CD14-positive monocyte (primary cell): ENCODE measurements at regions not wholly inside any gene's neighbourhood (a gene's known extent, or its start where the extent isn't known, plus 50 kb on each side); places are given as distances from the start of the nearest gene placed in this dataset.

Experiments
- DNase-seq, 3 donors: peaks; one replicate each; pipeline ENCODE4 v3.0.0-alpha.2; 2011 to 2022
- H2AFZ ChIP-seq: 2 replicates; pipeline ENCODE4 v1.6.0; 2012; ENCODE audit warnings: mild to moderate bottlenecking, low read depth, low read length, inconsistent platforms; ENCODE audit not compliant: insufficient read depth, poor library complexity, severe bottlenecking
- H3K27ac ChIP-seq, 2 donors: 1 replicate in 1 of 2; 2 replicates in 1 of 2; pipeline ENCODE4 v1.5.1; 2012 to 2013; ENCODE audit warnings: low read length in 2 of 2, control low read depth in 1 of 2, inconsistent platforms in 1 of 2, low read depth in 1 of 2, mild to moderate bottlenecking in 1 of 2
- H3K27me3 ChIP-seq, 2 donors: one replicate each; pipeline versions ENCODE4 v1.6.0 to v1.6.1; 2011 to 2013; ENCODE audit warnings: low read length in 2 of 2; ENCODE audit not compliant: control insufficient read depth in 2 of 2, insufficient read depth in 2 of 2
- H3K36me3 ChIP-seq, 2 donors: replicated peaks in 1 of 2; 1 replicate in 1 of 2; 2 replicates in 1 of 2; pipeline versions ENCODE4 v1.5.1 to v1.6.1; 2012 to 2013; ENCODE audit warnings: low read length in 2 of 2, control low read depth in 1 of 2, inconsistent platforms in 1 of 2, mild to moderate bottlenecking in 1 of 2; ENCODE audit not compliant: insufficient read depth in 2 of 2, control insufficient read depth in 1 of 2
- H3K4me1 ChIP-seq, 2 donors: 1 replicate in 1 of 2; 2 replicates in 1 of 2; pipeline versions ENCODE4 v1.5.1 to v1.6.1; 2012 to 2013; ENCODE audit warnings: low read length in 2 of 2, control low read depth in 1 of 2, inconsistent platforms in 1 of 2, mild to moderate bottlenecking in 1 of 2, moderate library complexity in 1 of 2; ENCODE audit not compliant: insufficient read depth in 2 of 2, control insufficient read depth in 1 of 2
- H3K4me2 ChIP-seq: replicated peaks from 2 replicates; pipeline ENCODE3; 2012; ENCODE audit warnings: low read length, moderate library complexity, mild to moderate bottlenecking; ENCODE audit not compliant: poor library complexity, severe bottlenecking; ENCODE audit errors: extremely low read depth
- H3K4me3 ChIP-seq, 3 experiments: fragments of 200-600 bp in 1 of 3; sonication (generic) in 1 of 3; replicated peaks in 1 of 3; 1 replicate in 2 of 3; 2 replicates in 1 of 3; pipeline ENCODE4 v1.5.1; 2011 to 2013; ENCODE audit warnings: low read length in 3 of 3, mild to moderate bottlenecking in 3 of 3, control low read depth in 2 of 3, low read depth in 2 of 3, inconsistent platforms in 1 of 3, moderate library complexity in 1 of 3
- H3K79me2 ChIP-seq: 2 replicates; pipeline ENCODE4 v1.6.0; 2012; ENCODE audit warnings: mild to moderate bottlenecking, control low read depth, inconsistent platforms, low read length, moderate library complexity; ENCODE audit not compliant: insufficient read depth
- H3K9ac ChIP-seq: 2 replicates; pipeline ENCODE4 v1.6.0; 2017; ENCODE audit warnings: low read length, mild to moderate bottlenecking; ENCODE audit not compliant: insufficient read depth, poor library complexity, severe bottlenecking
- H3K9me3 ChIP-seq, 2 donors: replicated peaks in 1 of 2; 1 replicate in 1 of 2; 2 replicates in 1 of 2; pipeline versions ENCODE4 v1.5.1 to v1.6.1; 2012 to 2013; ENCODE audit warnings: low read length in 2 of 2, control low read depth in 1 of 2; ENCODE audit not compliant: control insufficient read depth in 1 of 2, insufficient read depth in 1 of 2
- H4K20me1 ChIP-seq: 2 replicates; pipeline ENCODE4 v1.6.0; 2012; ENCODE audit warnings: mild to moderate bottlenecking, low read length, control low read depth, moderate library complexity; ENCODE audit not compliant: insufficient read depth
- H3K27ac Mint-ChIP-seq, 7 donors: one replicate each; pipeline ENCODE4 v1.8.0; 2020; ENCODE audit warnings: mild to moderate bottlenecking in 7 of 7, mixed read lengths in 7 of 7, moderate library complexity in 6 of 7, inconsistent platforms in 2 of 7
- H3K27me3 Mint-ChIP-seq, 3 donors: one replicate each; pipeline ENCODE4 v1.8.0; 2021 to 2022; ENCODE audit warnings: low read depth in 3 of 3, mild to moderate bottlenecking in 3 of 3, mixed read lengths in 3 of 3, moderate library complexity in 3 of 3, inconsistent platforms in 1 of 3
- H3K36me3 Mint-ChIP-seq, 2 donors: one replicate each; pipeline ENCODE4 v1.8.0; 2020; ENCODE audit warnings: mixed read lengths in 2 of 2, inconsistent platforms in 1 of 2, mild to moderate bottlenecking in 1 of 2
- H3K4me1 Mint-ChIP-seq: one replicate; pipeline ENCODE4 v1.8.0; 2020; ENCODE audit warnings: mild to moderate bottlenecking, mixed read lengths
- H3K4me3 Mint-ChIP-seq, 2 donors: one replicate each; pipeline ENCODE4 v1.8.0; 2020; ENCODE audit warnings: mild to moderate bottlenecking in 2 of 2, mixed read lengths in 2 of 2, moderate library complexity in 1 of 2
- H3K9me3 Mint-ChIP-seq, 7 donors: one replicate each; pipeline ENCODE4 v1.8.0; 2020 to 2022; ENCODE audit warnings: mixed read lengths in 7 of 7, mild to moderate bottlenecking in 6 of 7, moderate library complexity in 6 of 7, inconsistent platforms in 2 of 7
- CTCF ChIP-seq: fragments of 200-600 bp; IDR thresholded peaks from one replicate; pipeline ENCODE4 v1.8.0; 2022; ENCODE audit warnings: antibody characterized with exemption, mild to moderate bottlenecking
- WGBS: methylation state at CpG from one replicate; pipeline ENCODE4 v1.1.5; 2013; ENCODE audit warnings: missing lambda C conversion rate; ENCODE audit not compliant: insufficient coverage; 5-methylcytosine and 5-hydroxymethylcytosine counted together
- intact Hi-C, 2 donors: fragments of 100-400 bp; cut with micrococcal nuclease; formaldehyde crosslinking; loops; one replicate each; pipeline versions ENCODE4 v1.15.0 to v1.15.1; 2023

- 100% methylated on average over 1 of the region's 2 CpGs for WGBS
- Histone ChIP-seq H3K9ac (no peak overlapping the region), H3K27me3 (no peaks in the 10 kb centered on the region), H3K79me2 (no peaks in the 10 kb centered on the region), H3K4me3 (no peak overlapping the region), H2AFZ (no peak overlapping the region), H3K27ac (no peak overlapping the region), H3K4me2 (no peak overlapping the region), H3K36me3 (no peaks in the 10 kb centered on the region), H3K9me3 (no peaks in the 10 kb centered on the region), H3K4me1 (no peaks in the 10 kb centered on the region), H4K20me1 (no peaks in the 10 kb centered on the region)
- no peak overlapping the region for H3K27ac Mint-ChIP-seq
- H3K4me1 Mint-ChIP-seq = no peaks in the 10 kb centered on the region
- TF ChIP-seq CTCF = no peak
- intact Hi-C loops = no loop called here
- peaks cover 0 to 3% (median 0%) of the 10 kb centered on the region in 7 donors for H3K9me3 Mint-ChIP-seq
- no peak for DNase-seq
- H3K27me3 Mint-ChIP-seq = no peaks in the 10 kb centered on the region
- H3K4me3 Mint-ChIP-seq = no peak overlapping the region
- H3K36me3 Mint-ChIP-seq = no peaks in the 10 kb centered on the region
These were observed 192.1 kb upstream of the DOK6 start for GRCh38 chr18:69208545-69208944.

DNA sequence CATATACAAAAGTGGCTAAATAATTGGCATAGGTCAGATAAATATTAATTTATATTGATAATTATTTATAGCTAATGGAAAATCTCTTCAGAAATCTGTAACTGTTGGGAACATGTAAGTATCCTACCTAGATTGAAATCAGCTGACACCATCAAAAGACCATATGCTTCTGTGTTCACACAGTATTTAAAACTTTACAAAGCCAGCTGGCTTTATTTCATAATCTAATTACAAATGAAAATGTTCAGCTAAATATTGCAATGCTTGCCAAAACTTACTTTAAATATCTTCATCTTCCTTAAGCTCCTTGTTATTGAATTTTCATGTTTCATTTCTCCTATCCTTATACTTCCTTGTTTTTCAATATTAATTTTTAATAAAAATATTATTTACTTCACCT lies 190.9 kb upstream of the DOK6 start:
- intact Hi-C loops = no loop called here
- no peak overlapping the region for H2AFZ ChIP-seq
- no peaks in the 10 kb centered on the region for H3K27me3 ChIP-seq
- no peaks in the 10 kb centered on the region for H3K9me3 ChIP-seq
- H3K27me3 Mint-ChIP-seq = no peaks in the 10 kb centered on the region
- H3K4me3 Mint-ChIP-seq = no peak overlapping the region
- no peak for TF ChIP-seq CTCF
- no peaks in the 10 kb centered on the region for H3K36me3 Mint-ChIP-seq
- no peaks in the 10 kb centered on the region for H4K20me1 ChIP-seq
- no peak overlapping the region for H3K27ac Mint-ChIP-seq
- no peaks in the 10 kb centered on the region for H3K4me1 Mint-ChIP-seq
- no peaks in the 10 kb centered on the region for H3K4me1 ChIP-seq
- peaks cover 0 to 3% (median 0%) of the 10 kb centered on the region in 7 donors for H3K9me3 Mint-ChIP-seq
- no peak for DNase-seq
- no peaks in the 10 kb centered on the region for H3K36me3 ChIP-seq
- no peak overlapping the region for H3K27ac ChIP-seq
- no peak overlapping the region for H3K4me3 ChIP-seq
- H3K4me2 ChIP-seq = no peak overlapping the region
- H3K79me2 ChIP-seq = no peaks in the 10 kb centered on the region
- H3K9ac ChIP-seq = no peak overlapping the region
